NCI-H146 treated with DMSO at 0.1 percent for 48 hours (cell line): ENCODE measurements at regions not wholly inside any gene's neighbourhood (a gene's known extent, or its start where the extent isn't known, plus 50 kb on each side); places are given as distances from the start of the nearest gene placed in this dataset.

Experiments
- DNase-seq: peaks from one replicate; lab custom pipeline; 2025; ENCODE audit not compliant: unreplicated experiment; lab: John Stamatoyannopoulos, UW

GRCh38 chr2:23327887-23328286 is 57.1 kb upstream of the KLHL29 start:
- DNase-seq: no peak

GRCh38 chr2:23330214-23330613 is 54.8 kb upstream of the KLHL29 start:
- DNase-seq: no peak
